GM19240 (cell line): ENCODE measurements at regions not wholly inside any gene's neighbourhood (a gene's known extent, or its start where the extent isn't known, plus 50 kb on each side); places are given as distances from the start of the nearest gene placed in this dataset.
"Not testable (repeated sequence)": the region's sequence is repeated elsewhere in the genome, so short reads cannot be mapped to it uniquely, and the experiment has no call there.

Experiments used
- DNase-seq: peaks from one replicate; pipeline ENCODE4 v3.0.0; 2011; ENCODE audit warnings: low spot score; ENCODE audit not compliant: insufficient read length

GRCh38 chr1:213526306-213526705 is 461.5 kb upstream of the PROX1 start:
- DNase-seq = no peak

GRCh38 chr1:213530611-213531320 is 457.0 kb upstream of the PROX1 start:
- no peak for DNase-seq

GRCh38 chr1:213531369-213532310 is 456.1 kb upstream of the PROX1 start:
- DNase-seq = no peak

- DNase-seq = no peak
Measured at GRCh38 chr1:213533125-213533524, 454.6 kb upstream of the PROX1 start.

- DNase-seq = no peak
Measured at GRCh38 chr1:213535679-213536078, 452.1 kb upstream of the PROX1 start.

GRCh38 chr1:213538251-213538650 is 449.5 kb upstream of the PROX1 start:
- no peak for DNase-seq

GRCh38 chr1:213539464-213539863 is 448.3 kb upstream of the PROX1 start:
- DNase-seq = no peak

- no peak for DNase-seq
Measured at GRCh38 chr1:213541641-213542040, 446.1 kb upstream of the PROX1 start.

- not testable (repeated sequence) for DNase-seq
Measured at GRCh38 chr1:213545181-213545580, 442.6 kb upstream of the PROX1 start.

- DNase-seq = no peak
Measured at GRCh38 chr1:213549982-213550381, 437.8 kb upstream of the PROX1 start.

GRCh38 chr1:213550804-213551203 is 437.0 kb upstream of the PROX1 start:
- DNase-seq = no peak

GRCh38 chr1:213552045-213552444 is 435.7 kb upstream of the PROX1 start:
- no peak for DNase-seq

GRCh38 chr1:213560226-213560625 is 427.5 kb upstream of the PROX1 start:
- no peak for DNase-seq

- no peak for DNase-seq
Measured at GRCh38 chr1:213561870-213562269, 425.9 kb upstream of the PROX1 start.

GRCh38 chr1:213564215-213564659 is 423.5 kb upstream of the PROX1 start:
- no peak for DNase-seq

- no peak for DNase-seq
Measured at GRCh38 chr1:213568929-213569815, 418.6 kb upstream of the PROX1 start.

GRCh38 chr1:213569816-213570150 is 418.0 kb upstream of the PROX1 start:
- DNase-seq = no peak

- no peak for DNase-seq
Measured at GRCh38 chr1:213570487-213570886, 417.3 kb upstream of the PROX1 start.

- DNase-seq = no peak
Measured at GRCh38 chr1:213571419-213571818, 416.4 kb upstream of the PROX1 start.

- DNase-seq = no peak
Measured at GRCh38 chr1:213571843-213572242, 415.9 kb upstream of the PROX1 start.

- DNase-seq = no peak
Measured at GRCh38 chr1:213572912-213573647, 414.7 kb upstream of the PROX1 start.
